Trophoblast cell (in vitro differentiated cells and primary cell): ENCODE measurements at regions not wholly inside any gene's neighbourhood (a gene's known extent, or its start where the extent isn't known, plus 50 kb on each side); places are given as distances from the start of the nearest gene placed in this dataset.
A peak's percentile ranks its signal among the peaks of the same experiment; 100 is the strongest.

Experiments used
- DNase-seq, 2 donors: peaks; one replicate each; pipeline ENCODE4 v3.0.0-alpha.2; 2016
- H2AFZ ChIP-seq: 2 replicates; pipeline ENCODE4 v1.6.1; 2013; ENCODE audit warnings: low read length, moderate library complexity, mild to moderate bottlenecking; ENCODE audit not compliant: insufficient read depth, poor library complexity
- H2AK5ac ChIP-seq: 2 replicates; pipeline ENCODE4 v1.6.1; 2013; ENCODE audit warnings: mild to moderate bottlenecking, low read length
- H2BK120ac ChIP-seq: 2 replicates; pipeline ENCODE4 v1.6.1; 2013; ENCODE audit warnings: low read length, mild to moderate bottlenecking, moderate library complexity; ENCODE audit not compliant: insufficient read depth, poor library complexity
- H2BK12ac ChIP-seq: 2 replicates; pipeline ENCODE4 v1.6.1; 2013; ENCODE audit warnings: mild to moderate bottlenecking, low read length, moderate library complexity
- H2BK5ac ChIP-seq: 2 replicates; pipeline ENCODE4 v1.6.1; 2013; ENCODE audit warnings: low read length, low read depth, moderate library complexity, mild to moderate bottlenecking; ENCODE audit not compliant: poor library complexity
- H3K14ac ChIP-seq: 2 replicates; pipeline ENCODE4 v1.6.1; 2013; ENCODE audit warnings: mild to moderate bottlenecking, low read length
- H3K18ac ChIP-seq: 2 replicates; pipeline ENCODE4 v1.6.1; 2013; ENCODE audit warnings: mild to moderate bottlenecking, low read length
- H3K23ac ChIP-seq: 2 replicates; pipeline ENCODE4 v1.6.1; 2013; ENCODE audit warnings: low read length
- H3K27ac ChIP-seq: 2 replicates; pipeline ENCODE4 v1.5.1; 2013; ENCODE audit warnings: low read depth, mild to moderate bottlenecking, inconsistent platforms, low read length, moderate library complexity
- H3K27me3 ChIP-seq: 2 replicates; pipeline ENCODE4 v1.6.1; 2013; ENCODE audit warnings: inconsistent platforms, mild to moderate bottlenecking, low read length, moderate library complexity; ENCODE audit not compliant: insufficient read depth
- H3K36me3 ChIP-seq, 2 experiments: 1 replicate in 1 of 2; 2 replicates in 1 of 2; pipeline ENCODE4 v1.6.1; 2013; ENCODE audit warnings: low read length in 2 of 2, mild to moderate bottlenecking in 2 of 2, moderate library complexity in 1 of 2; ENCODE audit not compliant: insufficient read depth in 2 of 2, control insufficient read depth in 1 of 2
- H3K4ac ChIP-seq: 2 replicates; pipeline ENCODE4 v1.6.1; 2013; ENCODE audit warnings: low read depth, mild to moderate bottlenecking, low read length, moderate library complexity
- H3K4me1 ChIP-seq, 2 experiments: 1 replicate in 1 of 2; 2 replicates in 1 of 2; pipeline ENCODE4 v1.6.1; 2013; ENCODE audit warnings: low read length in 2 of 2, mild to moderate bottlenecking in 2 of 2, moderate library complexity in 1 of 2; ENCODE audit not compliant: insufficient read depth in 2 of 2, control insufficient read depth in 1 of 2
- H3K4me2 ChIP-seq: 2 replicates; pipeline ENCODE4 v1.6.1; 2013; ENCODE audit warnings: inconsistent platforms, mild to moderate bottlenecking, low read length, moderate library complexity
- H3K4me3 ChIP-seq: 2 replicates; pipeline ENCODE4 v1.5.1; 2013; ENCODE audit warnings: mild to moderate bottlenecking, low read depth, low read length, inconsistent platforms
- H3K79me1 ChIP-seq: one replicate; pipeline ENCODE4 v1.6.1; 2013; ENCODE audit warnings: low read length
- H3K79me2 ChIP-seq: 2 replicates; pipeline ENCODE4 v1.6.1; 2013; ENCODE audit warnings: low read length, mild to moderate bottlenecking; ENCODE audit not compliant: control insufficient read depth, insufficient read depth, poor library complexity
- H3K9ac ChIP-seq: 2 replicates; pipeline ENCODE4 v1.6.1; 2013; ENCODE audit warnings: mild to moderate bottlenecking, low read length
- H3K9me3 ChIP-seq: 2 replicates; pipeline ENCODE4 v1.6.1; 2013; ENCODE audit warnings: low read depth, mild to moderate bottlenecking, control low read depth, inconsistent platforms, low read length; ENCODE audit not compliant: insufficient read depth
- H4K12ac ChIP-seq: 2 replicates; pipeline ENCODE4 v1.6.1; 2013; ENCODE audit warnings: low read depth, mild to moderate bottlenecking, low read length, moderate library complexity
- H4K8ac ChIP-seq: 2 replicates; pipeline ENCODE4 v1.6.1; 2013; ENCODE audit warnings: low read depth, mild to moderate bottlenecking, low read length, moderate library complexity
- H4K91ac ChIP-seq: one replicate; pipeline ENCODE4 v1.6.1; 2013; ENCODE audit warnings: low read depth, mild to moderate bottlenecking, low read length, moderate library complexity
- WGBS: extraction: QIAGEN DNeasy Blood & Tissue Kit; methylation state at CpG from one replicate; pipeline ENCODE4 v1.1.7; 2013; ENCODE audit warnings: missing lambda C conversion rate; ENCODE audit not compliant: insufficient read length, insufficient coverage; ENCODE audit errors: extremely low coverage; 5-methylcytosine and 5-hydroxymethylcytosine counted together

DNA sequence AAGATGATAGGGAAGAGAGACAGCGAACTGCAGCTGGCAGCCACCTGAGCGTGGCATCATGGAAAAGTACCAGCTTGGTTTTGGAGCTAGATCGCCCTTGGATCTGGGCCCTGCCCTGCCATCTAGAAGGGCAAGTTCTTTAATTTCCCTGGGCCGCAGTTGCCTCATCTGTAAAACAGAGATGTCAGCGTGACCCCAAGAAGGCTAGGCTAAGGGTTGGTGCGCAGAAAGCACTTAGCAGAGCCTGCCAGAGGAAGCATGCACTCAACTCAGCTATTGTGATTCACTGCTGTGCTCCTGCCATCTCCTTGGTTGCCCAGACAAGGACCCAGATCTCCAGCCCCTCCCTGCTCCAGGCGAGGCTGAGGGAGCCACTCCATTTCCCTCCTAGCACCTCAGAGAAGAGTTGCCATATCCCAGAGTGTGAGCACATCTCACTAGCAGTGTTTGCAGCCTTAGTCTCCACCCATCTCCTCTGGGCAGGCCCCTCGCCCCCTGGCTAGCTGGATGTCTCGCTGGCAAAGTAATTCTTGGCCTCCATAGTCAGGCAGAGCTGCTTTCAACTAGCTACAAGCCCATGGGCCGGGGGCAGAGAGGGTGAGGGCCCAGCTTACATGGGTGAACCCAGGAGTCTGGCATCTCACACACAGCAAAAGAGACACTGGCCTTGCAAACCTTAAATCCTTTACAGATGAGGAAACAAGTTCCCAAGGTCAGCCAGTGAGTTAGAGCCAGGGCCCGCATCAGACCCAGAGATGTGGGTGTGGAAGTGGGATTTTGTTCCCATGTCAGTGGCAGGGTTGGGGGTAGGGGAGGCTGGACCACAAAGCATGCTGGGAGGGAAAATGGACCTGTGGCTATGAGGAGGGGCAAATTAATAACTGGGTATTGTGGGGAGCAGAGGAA, 280.7 kb upstream of the TLE3 start:
- no peak overlapping the region for H3K27ac ChIP-seq
- no peaks in the 10 kb centered on the region for H3K27me3 ChIP-seq
- no peaks in the 10 kb centered on the region for H3K36me3 ChIP-seq
- no peak overlapping the region for H4K12ac ChIP-seq
- H3K9me3 ChIP-seq: peaks cover 3% of the 10 kb centered on the region
- H3K79me1 ChIP-seq: no peaks in the 10 kb centered on the region
- no peak overlapping the region for H3K14ac ChIP-seq
- H3K9ac ChIP-seq: no peak overlapping the region
- no peak overlapping the region for H2BK12ac ChIP-seq
- H4K91ac ChIP-seq: no peak overlapping the region
- WGBS: no CpG with 5 or more reads among the region's 11 CpGs
- H2BK120ac ChIP-seq: no peak overlapping the region
- H3K23ac ChIP-seq: no peak overlapping the region
- H3K4ac ChIP-seq: no peak overlapping the region
- H3K79me2 ChIP-seq: no peaks in the 10 kb centered on the region
- H3K4me2 ChIP-seq: no peak overlapping the region
- H3K18ac ChIP-seq: no peak overlapping the region
- H2AK5ac ChIP-seq: no peak overlapping the region
- no peak overlapping the region for H3K4me3 ChIP-seq
- no peak overlapping the region for H2AFZ ChIP-seq
- DNase-seq: no peak
- H2BK5ac ChIP-seq: no peak overlapping the region
- peaks cover 15 to 30% of the 10 kb centered on the region in 2 experiments for H3K4me1 ChIP-seq
- H4K8ac ChIP-seq: no peak overlapping the region

DNA sequence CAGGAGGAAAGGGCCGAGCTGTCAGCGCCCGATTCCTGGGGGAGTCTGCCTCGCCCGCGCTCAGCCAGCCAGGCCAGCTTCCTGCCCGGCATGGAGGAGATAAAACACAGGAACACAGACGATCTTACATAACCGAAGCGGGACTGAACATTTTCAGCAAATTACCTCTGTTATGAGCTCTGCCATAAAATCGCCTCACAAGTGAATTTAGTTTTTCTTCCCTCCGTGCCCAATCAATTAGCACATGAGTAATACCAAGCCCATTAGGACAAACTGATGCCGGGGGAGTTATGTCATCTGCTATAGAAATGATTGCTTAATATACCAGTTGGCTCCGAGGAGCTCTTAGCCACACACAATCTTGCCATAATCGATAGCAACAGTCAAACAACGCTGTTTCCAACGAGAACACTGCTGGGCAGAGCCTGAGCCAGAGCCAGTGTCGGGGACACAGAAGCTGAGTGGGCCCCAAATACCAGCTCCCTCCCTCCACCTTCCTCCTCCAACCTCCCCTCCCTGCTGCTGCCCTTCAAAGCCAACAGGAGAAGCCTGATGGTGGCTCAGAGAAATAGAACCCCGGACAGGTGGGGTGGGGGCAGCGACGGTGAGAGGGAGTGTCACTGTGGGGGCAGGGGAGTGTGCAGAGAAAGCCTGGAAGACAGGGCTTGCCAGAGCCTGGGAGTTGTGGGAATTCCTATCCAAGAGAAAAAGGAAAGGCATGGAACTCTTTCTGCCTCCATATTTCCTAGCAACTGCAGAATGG, 279.4 kb upstream of the TLE3 start:
- H2BK120ac ChIP-seq: no peak overlapping the region
- H3K4me2 ChIP-seq: peak overlapping the region; percentile 55
- WGBS: no CpG with 5 or more reads among the region's 21 CpGs
- peaks cover 15 to 30% of the 10 kb centered on the region in 2 experiments for H3K4me1 ChIP-seq
- no peaks in the 10 kb centered on the region for H3K36me3 ChIP-seq
- no peak overlapping the region for H2AFZ ChIP-seq
- no peak overlapping the region for H3K4me3 ChIP-seq
- H3K14ac ChIP-seq: no peak overlapping the region
- H4K8ac ChIP-seq: peak overlapping the region; percentile 35
- H3K4ac ChIP-seq: no peak overlapping the region
- H3K18ac ChIP-seq: no peak overlapping the region
- H2BK12ac ChIP-seq: no peak overlapping the region
- no peak overlapping the region for H3K23ac ChIP-seq
- no peaks in the 10 kb centered on the region for H3K27me3 ChIP-seq
- no peak overlapping the region for H4K91ac ChIP-seq
- no peak overlapping the region for H2BK5ac ChIP-seq
- peaks cover 3% of the 10 kb centered on the region for H3K9me3 ChIP-seq
- no peaks in the 10 kb centered on the region for H3K79me1 ChIP-seq
- no peak overlapping the region for H2AK5ac ChIP-seq
- no peaks in the 10 kb centered on the region for H3K79me2 ChIP-seq
- DNase-seq: peak in 1 of 2 donors; percentile 28
- no peak overlapping the region for H4K12ac ChIP-seq
- H3K27ac ChIP-seq: no peak overlapping the region
- no peak overlapping the region for H3K9ac ChIP-seq

DNA sequence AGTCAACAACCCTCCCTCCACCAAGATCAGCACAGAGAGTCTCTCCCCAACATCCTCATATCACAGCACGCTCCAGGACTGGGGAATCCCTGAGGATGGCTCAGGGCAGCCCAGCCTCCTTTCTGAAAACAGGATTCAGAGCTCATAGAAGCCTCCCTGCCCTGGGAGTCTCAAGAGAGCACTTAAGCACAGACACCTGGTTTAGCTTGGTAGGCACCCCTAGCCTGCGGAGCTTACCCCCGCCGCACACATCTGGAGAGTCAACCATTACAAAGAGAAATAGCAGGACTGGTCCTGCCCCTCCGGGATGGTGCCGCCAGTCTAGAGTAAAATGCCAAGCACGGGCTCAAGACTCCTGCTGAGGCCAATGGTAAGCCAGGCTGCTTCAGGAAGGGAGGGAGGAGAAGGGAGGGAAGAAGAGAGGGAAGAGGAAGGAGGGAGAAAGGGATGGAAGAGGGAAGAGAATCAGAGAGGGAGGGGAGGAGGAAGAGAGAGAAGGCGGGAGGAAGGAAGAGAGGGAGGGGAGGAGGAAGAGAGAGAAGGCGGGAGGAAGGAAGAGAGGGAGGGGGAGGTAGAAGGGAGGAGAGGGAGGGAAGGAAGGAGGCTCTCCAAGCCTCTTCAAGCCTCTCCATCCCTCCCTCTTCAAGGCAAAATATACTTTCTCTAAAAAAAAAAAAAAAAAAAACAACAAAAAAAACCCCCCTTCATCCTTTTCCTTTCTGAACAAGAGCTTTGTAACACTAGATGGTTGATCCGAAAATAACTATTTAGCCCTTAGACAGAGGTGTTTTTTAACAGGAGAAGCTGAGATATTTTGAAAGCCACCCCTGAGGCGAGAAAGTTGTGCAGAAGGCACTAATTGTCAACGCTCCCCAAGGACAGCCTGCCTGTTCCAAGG, 278.6 kb upstream of the TLE3 start:
- H3K4ac ChIP-seq: no peak overlapping the region
- no peak overlapping the region for H3K18ac ChIP-seq
- no peaks in the 10 kb centered on the region for H3K9me3 ChIP-seq
- H3K36me3 ChIP-seq: no peaks in the 10 kb centered on the region
- H2BK5ac ChIP-seq: no peak overlapping the region
- no peak overlapping the region for H2AK5ac ChIP-seq
- no CpG with 5 or more reads among the region's 12 CpGs for WGBS
- peak overlapping the region; percentile 55 for H3K4me2 ChIP-seq
- no peaks in the 10 kb centered on the region for H3K27me3 ChIP-seq
- H3K79me2 ChIP-seq: no peaks in the 10 kb centered on the region
- no peak overlapping the region for H3K9ac ChIP-seq
- H2BK12ac ChIP-seq: no peak overlapping the region
- peaks cover 15 to 30% of the 10 kb centered on the region in 2 experiments for H3K4me1 ChIP-seq
- no peak overlapping the region for H2BK120ac ChIP-seq
- H3K14ac ChIP-seq: no peak overlapping the region
- no peaks in the 10 kb centered on the region for H3K79me1 ChIP-seq
- no peak overlapping the region for H2AFZ ChIP-seq
- no peak for DNase-seq
- H3K27ac ChIP-seq: no peak overlapping the region
- H4K12ac ChIP-seq: no peak overlapping the region
- H3K4me3 ChIP-seq: no peak overlapping the region
- no peak overlapping the region for H4K91ac ChIP-seq
- no peak overlapping the region for H4K8ac ChIP-seq
- H3K23ac ChIP-seq: no peak overlapping the region

DNA sequence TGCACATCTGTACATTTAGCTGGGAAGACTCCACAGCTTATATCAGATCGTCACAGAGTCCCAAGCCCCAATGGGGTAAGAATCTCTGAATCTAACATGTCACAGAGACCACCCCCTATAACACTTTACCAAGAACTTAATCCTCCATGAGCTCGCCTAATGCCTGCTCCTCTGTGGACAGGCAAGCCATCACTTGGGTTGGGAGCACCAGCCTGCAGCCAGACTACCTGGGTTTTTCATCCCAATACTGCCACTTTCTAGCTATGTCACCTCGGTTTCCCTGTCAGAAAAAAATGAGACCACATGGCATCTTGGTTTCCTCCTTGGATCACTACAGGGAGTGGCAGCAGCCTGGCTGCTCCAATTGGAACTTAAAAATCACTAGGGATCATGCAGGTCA, 277.9 kb upstream of the TLE3 start:
- Histone ChIP-seq H3K27ac (no peak overlapping the region), H3K9me3 (no peaks in the 10 kb centered on the region), H3K27me3 (no peaks in the 10 kb centered on the region), H2AFZ (no peak overlapping the region), H3K79me1 (no peaks in the 10 kb centered on the region), H3K23ac (no peak overlapping the region), H3K79me2 (no peaks in the 10 kb centered on the region), H3K36me3 (no peaks in the 10 kb centered on the region), H2BK12ac (no peak overlapping the region), H4K12ac (no peak overlapping the region), H3K14ac (no peak overlapping the region), H3K4me1 (peaks cover 15 to 30% of the 10 kb centered on the region in 2 experiments), H2BK5ac (no peak overlapping the region), H2AK5ac (no peak overlapping the region), H3K9ac (no peak overlapping the region), H3K18ac (no peak overlapping the region), H2BK120ac (no peak overlapping the region), H3K4me2 (peak overlapping the region; percentile 18), H3K4me3 (no peak overlapping the region), H4K8ac (no peak overlapping the region), H3K4ac (no peak overlapping the region), H4K91ac (no peak overlapping the region)
- no peak for DNase-seq
- no CpG with 5 or more reads among the region's 3 CpGs for WGBS
